Hematopoietic multipotent progenitor cell treated with erythropoietin and hydrocortisone succinate and interleukin-3 and kit ligand, for 4 days (in vitro differentiated cells): ENCODE measurements at regions not wholly inside any gene's neighbourhood (a gene's known extent, or its start where the extent isn't known, plus 50 kb on each side); places are given as distances from the start of the nearest gene placed in this dataset.
A peak's percentile ranks its signal among the peaks of the same experiment; 100 is the strongest.

Source experiments
- DNase-seq: peaks from one replicate; pipeline ENCODE4 v3.0.0-alpha.2; 2015

DNA sequence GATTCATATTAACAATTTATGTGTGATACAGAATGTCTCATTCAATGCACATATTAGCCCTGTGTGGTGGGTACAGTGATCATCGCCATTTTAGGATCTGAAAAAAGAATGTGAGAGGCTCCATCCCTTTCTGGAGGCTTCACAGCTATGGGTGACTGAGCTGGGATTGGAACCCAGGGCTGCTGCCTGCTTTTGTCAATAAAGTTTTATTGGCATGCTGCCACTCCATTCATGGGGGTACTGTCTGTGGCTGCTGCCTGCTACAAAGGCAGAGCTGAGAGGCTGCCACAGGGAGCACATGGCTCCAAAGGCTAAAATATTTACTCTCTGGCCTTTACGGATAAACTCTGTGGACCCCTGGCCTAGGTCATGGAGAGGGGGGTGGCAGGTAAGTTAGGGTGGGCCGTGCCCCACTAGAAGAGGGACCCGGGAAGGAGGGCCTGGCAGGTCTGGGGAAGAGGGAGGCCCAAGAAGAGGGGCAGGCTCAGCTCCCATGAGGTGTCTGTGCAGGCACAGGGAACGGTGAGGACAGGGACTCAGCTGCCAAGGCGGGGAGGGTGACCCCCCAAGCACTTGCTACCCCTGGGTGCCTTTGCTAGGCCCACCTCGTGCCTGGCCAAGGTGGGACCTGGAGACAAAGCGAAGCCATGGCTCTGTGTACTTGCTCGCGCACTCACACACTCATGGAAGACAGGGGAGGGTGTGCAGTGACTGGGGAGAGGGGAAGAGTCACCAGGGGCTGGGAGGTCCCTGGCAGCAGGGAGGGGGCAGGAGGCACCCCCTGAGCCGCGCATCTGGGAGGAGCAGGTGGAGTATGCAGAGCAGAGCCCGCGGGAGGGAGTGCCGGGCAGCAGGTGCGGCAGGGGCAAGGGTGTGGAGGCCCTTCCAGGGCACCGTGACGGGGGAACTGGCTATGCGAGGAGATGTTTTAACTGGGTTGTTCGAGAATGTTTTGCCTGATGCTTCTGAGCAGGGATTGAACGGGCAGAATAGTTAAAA is 335.3 kb downstream of the CTTN start:
- no peak for DNase-seq

DNA sequence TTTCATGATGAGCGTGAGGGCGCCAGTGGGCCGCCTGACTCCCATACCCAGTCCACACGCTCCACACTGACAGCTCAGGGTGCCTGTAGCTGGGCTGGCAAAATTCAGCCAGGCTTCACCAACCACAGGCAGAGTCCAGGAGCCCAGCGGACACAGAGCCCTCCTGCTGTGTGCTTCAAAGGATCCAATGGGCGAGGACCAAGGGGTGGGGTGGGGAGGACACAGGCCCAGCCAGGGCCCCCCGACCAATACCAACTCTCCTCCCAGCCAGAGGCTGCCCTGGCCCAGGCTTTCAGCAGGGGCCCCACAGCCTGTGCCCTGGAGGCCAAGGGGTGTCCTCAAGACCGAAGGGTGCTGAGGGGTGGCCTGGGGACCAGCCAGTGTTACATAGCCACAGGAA is 336.1 kb downstream of the CTTN start:
- no peak for DNase-seq

DNA sequence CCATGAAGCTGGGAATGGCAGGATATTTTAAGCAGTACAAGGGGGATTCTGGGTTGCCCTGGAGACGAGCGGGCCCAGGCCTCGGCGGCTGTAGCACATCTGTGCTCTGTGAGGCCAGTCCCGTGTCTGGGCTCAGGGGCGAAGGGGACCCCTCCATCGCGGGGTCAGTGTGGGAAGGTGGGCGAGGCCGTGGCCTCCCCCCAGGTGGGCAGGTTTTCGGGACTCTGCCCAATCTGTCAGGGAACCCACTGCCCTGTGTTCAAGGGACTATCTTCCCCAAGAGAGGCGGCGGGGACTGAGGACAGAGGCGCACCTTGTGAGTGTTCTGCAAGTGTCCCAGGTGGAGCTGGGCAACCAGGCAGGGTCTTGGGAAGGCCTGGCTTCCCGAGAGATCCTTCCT is 336.6 kb downstream of the CTTN start:
- DNase-seq = no peak

DNA sequence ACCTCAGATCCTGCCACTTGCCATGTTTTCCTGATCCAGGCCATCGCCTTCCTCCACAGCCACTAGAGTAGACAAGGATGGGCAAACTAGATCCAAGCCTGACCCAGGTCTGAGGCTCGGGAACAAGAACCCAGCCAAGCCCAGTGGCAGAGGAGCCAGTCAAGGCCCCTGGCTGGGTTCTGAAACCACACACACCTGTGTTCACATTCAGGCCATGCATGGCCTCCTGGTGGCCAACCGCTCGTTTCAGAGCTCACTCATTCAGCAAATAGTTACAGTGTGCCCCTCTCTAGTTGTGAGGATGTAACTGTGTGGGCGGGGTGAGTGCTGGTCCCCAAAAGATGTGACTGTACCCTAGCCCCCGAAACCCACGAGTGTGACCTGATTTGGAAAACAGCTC is 337.6 kb downstream of the CTTN start:
- DNase-seq = no peak

DNA sequence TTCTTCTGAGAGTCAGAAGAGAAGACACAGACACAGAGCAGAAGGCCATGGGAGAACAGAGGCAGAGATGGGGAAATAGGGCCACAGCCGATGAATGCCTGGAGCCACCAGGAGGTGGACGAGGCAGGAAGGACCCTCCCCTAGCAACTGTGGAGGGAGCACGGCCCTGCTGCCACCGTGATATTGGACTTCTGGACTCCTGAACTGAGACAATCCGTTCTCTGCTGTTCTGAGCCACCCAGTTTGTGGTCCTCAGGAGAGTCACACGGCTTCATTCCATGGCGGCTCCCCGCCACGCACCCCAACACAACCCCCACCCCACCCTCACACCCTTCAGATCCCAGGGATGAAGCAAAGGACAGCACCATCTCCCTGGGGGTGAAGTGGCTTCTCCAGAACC is 338.1 kb downstream of the CTTN start:
- DNase-seq = no peak

DNA sequence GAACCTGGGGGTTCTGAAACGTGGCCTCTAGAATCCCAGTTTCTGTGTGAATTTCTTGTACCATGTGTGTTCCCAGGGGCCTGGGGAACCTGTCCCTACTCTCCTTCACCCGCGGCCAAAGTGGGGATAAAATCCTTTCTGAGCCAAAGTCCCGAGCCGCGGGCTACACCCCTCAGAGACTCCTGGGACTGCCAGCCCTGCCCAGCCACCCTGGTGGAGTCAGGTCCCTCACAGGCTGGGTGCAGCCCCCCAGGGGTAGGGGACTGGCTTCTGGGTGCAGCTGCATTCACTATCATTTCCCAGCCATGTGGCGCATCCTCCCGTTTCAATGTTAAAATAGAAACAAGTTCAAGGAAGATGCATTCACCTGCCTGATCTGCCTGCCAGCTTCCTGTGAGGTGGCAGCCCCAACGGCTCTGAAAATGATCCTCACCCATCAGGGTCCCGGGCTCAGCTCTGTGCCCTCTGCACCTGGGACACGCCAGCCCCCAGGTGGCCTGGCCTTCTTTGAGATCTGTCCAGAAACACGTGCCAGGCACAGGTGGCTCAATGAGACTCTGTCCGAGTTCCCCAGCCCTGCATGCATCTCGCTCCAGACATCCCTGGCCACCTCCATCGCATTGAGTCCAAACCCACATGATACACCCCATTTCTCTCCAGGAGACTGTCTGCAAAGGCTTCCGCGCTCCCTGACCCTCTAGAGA is 338.8 kb downstream of the CTTN start:
- no peak for DNase-seq

DNA sequence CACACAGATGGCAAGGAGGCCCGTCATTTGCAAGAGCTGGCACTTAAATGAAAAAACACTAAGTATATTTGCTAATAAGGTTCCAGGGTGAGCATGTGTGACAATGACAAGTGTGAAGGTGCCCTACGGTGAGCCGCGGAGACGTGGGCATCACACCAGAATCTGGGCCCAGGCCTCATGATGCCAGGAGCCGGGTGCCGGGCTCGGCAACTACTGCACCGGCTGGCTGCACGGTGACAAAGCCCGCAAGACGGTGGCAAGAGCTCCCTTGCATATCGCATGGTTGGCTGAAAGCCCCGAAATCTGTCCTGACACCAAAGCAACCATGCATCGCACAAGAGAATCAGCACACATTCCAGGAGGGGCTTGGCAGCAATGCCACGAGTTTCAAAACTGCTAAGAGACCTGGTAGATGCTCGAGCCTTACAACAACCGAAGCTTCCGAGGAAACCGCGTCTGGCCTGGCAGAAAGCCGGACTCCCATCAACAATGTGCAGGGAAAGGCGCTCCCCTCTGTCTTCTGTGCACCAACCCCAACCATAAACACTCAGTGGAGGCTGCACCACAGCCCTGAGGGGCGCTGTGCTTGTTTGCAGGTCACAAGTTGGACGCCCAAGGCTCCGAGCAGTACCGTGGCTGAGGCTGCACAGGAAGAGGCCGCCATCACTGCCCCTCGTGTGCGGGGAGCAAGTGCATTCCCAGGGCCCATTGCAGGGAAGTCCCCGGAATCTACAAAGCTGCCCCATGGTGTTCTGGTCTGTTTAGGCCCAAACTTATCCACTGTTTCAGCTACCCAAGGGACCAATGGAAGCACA is 339.7 kb downstream of the CTTN start:
- DNase-seq = no peak

DNA sequence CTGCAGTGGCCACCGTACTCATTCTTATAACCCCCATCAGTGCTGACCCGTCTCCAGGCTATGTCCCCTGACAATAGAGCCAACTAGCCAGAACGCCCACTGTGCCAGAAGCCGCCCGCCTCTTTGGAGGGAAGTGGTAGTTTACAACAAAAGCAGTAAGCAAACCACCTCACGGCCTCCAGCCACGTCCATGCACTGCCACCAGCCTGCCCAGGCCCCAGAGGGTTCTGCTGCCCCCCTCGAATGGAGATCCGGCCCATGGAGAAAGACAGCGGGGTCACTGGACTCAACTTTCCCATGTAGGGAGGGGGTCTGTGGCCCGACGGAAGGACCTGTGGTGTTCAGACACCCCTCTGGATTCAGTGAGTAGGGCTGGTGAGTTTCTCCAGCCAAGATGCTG is 340.3 kb downstream of the CTTN start:
- no peak for DNase-seq

DNA sequence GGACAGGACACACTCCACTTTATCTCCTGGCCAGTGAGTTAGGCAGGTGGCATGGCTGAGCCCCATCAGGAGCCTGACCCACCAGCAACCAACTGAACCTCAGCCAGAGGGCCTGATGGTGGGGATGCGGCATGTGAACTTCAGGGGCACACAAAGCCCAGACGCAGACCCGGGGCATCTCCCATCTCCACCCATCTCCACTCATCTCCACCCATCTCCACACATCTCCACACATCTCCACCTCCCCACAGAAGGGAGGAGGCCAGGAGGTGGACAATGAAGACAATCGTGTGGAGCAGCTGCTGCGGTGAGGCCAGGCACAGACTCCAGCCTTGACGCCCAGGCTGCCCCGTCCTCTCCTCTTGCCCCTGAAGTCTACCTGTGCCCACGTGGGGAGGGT is 340.8 kb downstream of the CTTN start:
- DNase-seq = no peak

DNA sequence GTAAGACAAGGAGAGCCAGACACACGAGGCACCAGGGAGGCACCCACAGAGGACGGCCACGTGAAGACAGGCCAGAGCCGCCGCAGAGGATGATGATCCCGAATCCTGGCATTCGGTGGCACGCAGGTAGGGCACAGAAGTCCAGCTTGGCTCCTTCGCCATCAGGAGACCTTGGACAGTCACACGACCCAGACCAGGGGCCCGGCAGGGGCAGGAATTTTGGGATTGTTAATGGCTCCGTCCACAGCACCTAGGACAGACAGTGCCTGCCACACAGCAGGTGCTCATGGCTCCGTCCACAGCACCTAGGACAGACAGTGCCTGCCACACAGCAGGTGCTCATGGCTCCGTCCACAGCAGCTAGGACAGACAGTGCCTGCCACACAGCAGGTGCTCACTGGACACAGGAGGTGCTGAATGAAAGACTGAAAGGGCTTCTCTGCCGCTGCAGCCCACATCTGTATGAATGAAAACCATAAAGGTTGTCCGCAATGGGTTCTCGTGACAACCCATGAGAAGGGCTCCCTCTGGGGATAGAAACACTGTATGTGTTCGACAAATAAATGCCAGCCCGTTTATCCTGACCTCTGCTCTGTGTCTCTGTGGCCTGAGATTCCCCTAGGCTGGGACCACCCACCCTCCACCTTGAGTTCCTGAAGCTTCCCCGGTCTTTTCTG is 341.6 kb downstream of the CTTN start:
- DNase-seq = peak; percentile 30

DNA sequence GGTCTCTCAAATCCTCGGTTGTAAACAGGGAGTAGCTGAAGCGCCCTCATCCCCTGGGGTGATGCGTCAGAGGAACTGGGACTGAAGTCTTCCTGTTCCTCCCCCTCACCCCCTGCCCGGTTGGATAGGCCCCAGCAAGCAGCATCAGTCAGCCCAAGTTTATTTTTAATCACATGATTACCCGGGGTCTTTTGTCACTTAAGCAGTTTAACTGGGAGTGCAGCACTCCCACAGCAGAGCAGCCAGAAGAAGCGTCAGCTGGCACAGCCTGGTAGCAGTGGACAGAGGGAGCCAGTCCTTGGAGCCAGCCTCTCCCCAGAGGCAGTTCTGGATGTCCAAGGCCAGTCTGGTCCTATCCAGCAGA is 342.1 kb downstream of the CTTN start:
- no peak for DNase-seq

DNA sequence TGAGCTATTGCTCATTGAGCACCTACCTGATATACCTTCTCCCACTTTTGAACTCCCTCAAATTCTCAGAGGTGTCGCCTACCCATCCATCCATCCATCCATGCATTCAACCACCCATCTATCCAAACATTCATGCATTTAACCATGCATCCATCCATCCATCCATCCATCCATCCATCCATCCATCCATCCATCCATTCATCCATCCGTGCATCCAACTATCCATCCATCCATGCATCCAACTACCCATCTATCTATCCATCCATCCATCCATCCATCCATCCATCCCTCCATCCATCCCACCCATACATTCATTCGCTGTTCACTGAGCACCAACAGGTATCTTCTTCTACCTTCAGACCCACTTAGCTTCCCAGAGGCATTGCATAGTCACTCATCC is 342.8 kb downstream of the CTTN start:
- DNase-seq = no peak

DNA sequence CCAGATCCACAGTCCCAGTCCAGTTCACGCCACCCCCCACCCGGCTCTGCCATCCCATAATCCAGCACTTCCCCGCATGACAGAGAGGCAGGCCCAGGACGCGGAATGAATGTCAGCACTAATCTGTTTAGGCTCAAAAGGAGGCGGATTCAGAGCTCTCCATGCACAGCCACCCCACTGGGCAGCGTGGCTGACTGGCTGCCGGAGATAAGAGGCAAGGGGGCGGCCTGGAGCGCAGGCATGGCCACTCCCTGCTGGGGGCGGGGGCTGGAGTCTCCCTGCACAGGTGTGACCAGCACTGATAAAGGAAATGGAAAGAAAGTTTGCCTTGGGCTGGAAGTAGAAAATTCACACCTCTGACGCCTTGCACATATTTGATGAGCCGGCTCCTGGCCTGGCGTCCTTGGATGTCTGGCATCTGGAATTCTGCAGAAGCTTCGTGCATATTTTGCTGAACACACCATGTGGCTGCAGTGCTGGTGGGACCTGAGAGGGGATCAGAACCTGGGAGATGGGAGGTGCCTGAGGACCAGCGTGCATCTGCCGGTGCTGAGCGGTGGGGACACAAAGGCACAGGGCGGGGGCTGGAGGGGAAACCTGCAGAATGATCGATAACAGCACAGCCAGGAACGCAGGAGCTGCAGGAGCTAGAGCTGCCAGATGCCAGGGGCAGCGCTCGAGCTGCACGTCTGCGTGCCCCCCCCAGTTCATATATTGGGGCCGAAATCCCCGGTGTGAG is 344.4 kb downstream of the CTTN start:
- peak; percentile 84 for DNase-seq

DNA sequence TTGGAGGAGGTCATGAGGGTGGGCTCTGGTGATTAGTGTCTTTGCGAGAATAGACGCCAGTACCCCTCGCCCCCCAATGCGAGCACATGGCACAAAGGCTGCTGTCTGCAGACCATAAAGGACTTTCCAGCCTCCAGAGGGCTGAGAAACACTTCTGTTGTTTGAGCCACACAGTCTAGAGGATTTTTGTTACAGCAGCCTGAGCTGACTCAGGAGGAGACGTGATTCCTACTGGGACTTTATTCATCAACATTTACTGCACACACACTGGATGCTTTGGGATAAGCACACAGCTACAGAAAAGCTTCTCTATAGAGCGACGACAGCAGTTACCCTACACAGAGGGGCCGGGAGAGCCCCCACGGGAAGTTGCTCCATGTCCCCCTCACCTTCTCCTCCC is 345.0 kb downstream of the CTTN start:
- no peak for DNase-seq

DNA sequence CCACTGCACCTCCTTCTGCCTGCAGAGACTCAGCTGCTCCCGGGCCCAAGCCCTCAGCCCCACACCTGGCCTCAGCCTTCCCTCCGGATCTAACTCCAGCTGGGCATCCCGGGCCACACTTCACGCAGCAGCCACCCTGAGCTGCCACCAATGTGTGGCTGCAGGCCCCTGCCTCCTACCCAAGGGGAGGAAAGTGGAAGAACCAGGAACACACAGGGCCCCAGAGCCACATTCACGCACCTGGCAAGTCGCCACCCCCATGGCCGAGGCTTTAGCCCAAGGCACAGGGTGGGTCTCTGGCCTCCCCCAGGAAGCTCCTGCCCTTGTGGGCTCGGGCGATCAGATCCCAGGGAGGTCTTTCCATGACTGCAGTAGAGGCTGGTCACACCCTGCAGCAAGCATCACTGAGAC is 345.6 kb downstream of the CTTN start:
- DNase-seq = no peak

DNA sequence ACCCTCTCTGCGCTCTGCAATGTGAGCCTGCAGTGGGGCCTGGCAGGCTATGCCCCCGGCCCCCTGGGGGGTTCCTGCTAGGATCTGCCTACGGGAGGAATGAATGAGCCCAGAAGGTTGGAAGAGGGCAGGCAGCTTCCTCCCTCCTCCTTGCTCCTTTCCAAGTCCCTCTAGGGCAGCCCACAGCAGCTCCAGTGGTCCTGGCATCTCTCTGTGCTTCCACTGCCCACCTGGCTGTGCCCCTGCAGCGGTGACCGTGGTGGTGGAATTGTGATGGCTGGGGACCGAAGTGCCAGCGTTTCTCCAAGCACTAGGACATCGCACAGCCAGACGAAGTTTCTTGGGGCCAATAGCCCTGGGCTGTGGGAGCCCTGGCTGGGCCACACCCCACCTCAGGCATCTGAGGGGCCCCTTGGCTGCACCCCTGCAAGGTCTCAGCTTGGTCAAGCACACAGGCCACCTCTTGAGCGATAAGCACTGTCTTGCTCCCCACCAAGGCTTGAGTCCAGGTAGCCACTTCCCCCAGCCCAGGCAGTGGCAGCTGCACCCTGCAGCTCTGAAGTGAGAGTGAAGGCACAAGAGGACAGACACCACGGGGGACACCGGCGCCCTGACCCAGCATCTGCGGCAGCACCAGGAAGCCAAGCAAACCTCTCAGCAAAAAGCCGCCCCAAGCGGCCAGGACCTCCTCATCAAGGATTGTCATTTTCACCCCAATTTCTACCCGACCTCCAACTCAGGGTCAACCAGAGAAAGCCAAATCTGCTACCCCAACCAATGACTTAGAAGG is 346.3 kb downstream of the CTTN start:
- no peak for DNase-seq

DNA sequence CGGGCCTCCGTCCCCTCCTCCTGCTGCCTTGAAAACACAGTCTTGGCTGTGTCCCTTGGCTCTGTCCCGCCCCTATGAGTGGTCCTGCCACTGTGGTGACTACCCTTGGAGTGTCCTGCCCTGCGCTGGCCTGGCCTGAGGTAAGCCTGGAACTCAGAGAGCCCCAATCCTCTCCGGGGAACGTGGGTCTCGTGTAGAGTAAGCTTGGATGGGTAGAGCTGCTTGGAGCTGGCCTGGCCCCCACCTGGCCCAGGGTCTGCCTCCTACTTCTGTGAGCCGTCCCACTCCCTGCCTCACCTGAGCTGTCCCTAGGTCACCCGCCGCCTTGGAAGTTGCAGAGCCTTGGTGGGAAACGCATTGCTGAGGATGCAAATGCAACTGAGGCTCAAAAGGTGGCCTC is 347.1 kb downstream of the CTTN start:
- DNase-seq = no peak

DNA sequence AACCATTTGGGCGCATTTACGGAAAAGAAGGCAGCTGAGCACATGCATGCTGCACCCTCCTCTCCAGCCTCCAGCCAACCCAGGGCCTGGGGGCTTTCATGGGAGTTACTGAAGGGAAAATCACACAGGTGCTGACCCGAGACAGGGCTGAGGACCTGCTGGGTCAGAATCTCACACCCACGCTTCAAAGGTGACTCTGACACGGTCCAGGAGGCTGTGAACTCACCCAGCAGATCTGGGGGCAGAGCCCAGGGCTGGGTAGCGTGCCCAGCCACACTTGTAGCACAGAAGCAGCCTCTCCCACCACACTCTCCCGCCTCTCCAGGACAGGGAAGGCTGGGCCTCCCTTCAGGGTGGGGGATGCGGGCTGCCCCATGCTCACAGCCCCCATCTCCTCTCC is 347.6 kb downstream of the CTTN start:
- DNase-seq = no peak

DNA sequence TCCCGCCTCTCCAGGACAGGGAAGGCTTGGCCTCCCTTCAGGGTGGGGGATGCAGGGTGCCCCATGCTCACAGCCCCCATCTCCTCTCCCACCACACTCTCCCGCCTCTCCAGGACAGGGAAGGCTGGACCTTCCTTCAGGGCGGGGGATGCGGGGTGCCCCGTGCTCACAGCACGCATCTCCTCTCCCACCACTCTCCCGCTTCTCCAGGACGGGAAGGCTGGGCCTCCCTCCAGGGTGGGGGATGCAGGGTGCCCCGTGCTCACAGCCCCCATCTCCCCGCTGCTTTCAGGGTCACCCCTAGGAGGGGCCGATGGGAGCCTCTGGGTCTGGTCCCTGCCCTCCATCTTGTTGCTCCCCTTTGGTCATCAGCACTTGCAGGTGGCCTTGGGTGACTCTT is 348.0 kb downstream of the CTTN start:
- DNase-seq = no peak

DNA sequence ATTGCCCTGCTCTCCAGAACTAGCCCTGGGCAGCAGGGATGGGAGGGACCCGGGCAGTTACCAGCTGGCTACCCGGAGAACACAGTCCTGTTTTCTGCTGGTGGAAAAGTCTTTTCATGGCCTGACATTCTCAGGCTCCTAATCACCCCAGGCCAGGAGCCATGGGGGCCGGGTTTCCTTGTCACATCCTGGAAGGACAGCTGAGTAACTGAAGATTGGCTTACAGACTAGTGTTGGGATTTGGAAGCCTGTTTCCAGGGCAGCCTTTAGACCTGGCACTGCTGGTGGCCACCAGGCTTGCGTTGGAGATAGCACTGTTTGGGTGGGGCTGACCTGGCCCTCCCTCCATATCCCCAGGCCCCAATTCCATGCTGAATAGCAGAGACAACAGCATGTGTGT is 349.0 kb downstream of the CTTN start:
- no peak for DNase-seq

DNA sequence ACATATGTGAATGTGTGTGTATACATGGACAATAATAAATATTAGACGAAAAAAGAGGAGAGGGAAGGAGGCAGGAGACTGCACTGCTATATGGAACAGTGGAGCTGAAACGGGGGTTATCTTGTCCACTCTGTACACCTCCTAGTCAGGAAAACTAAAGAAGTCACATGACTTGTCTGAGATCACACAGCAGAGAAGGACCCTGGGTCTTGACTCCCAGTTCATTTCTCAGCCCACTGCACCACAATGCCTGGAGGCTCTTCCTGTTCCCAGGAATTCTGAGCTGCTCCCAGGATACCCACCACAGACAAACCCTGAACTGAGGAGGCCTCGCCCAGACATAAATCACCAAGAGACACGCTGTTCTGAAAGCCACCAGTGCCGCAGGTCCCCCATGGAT is 349.6 kb downstream of the CTTN start:
- DNase-seq = no peak
